ENCODE measurements at regions not wholly inside any gene's neighbourhood (a gene's known extent, or its start where the extent isn't known, plus 50 kb on each side); places are given as distances from the start of the nearest gene placed in this dataset.
"Not testable (repeated sequence)": the region's sequence is repeated elsewhere in the genome, so short reads cannot be mapped to it uniquely, and the experiment has no call there.

DNA sequence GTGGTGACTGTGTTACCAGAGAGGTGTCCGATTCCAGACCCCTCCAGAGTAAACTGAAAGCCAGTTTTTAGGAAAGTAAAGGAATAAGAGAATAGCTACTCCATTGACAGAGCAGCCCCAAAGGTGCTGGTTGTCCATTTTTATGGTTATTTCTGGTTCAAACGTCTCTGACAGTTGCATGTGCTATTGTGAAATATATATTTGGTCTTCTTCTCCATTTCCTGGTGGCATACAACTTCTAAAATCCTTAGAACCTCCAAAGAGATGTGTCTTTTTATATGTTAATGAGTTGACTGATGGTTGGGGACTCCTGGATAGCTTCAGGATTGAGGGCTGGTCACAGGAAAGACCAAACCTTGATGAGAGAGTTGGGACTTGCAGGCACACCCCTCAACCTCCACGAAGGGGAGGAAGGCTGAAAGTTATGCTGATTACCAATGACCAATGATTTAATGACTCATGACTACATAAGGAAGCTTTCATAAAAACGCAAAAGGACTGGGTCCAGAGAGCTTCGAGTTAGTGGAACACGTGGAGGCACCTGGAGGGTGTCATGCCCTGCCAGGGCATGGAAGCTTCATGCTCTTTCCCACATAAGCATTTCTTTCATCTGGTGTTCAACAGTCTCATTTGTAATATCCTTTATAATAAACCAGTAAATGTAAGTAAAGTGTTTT, 100.7 kb downstream of the SLC16A1 start:
- DNase-seq (ENCODE audit: low read depth in 2 of 2, low spot score in 1 of 2) = no peak

- not testable (repeated sequence) for DNase-seq (ENCODE audit: low read depth in 2 of 2, low spot score in 1 of 2)
These were observed 101.5 kb downstream of the SLC16A1 start for GRCh38 chr1:112854368-112854984.

GRCh38 chr1:112853915-112854314, 102.1 kb downstream of the SLC16A1 start:
- not testable (repeated sequence) for DNase-seq (ENCODE audit: low read depth in 2 of 2, low spot score in 1 of 2)

GRCh38 chr1:112852934-112853333, 103.1 kb downstream of the SLC16A1 start:
- no peak for DNase-seq (ENCODE audit: low read depth in 2 of 2, low spot score in 1 of 2)

DNA sequence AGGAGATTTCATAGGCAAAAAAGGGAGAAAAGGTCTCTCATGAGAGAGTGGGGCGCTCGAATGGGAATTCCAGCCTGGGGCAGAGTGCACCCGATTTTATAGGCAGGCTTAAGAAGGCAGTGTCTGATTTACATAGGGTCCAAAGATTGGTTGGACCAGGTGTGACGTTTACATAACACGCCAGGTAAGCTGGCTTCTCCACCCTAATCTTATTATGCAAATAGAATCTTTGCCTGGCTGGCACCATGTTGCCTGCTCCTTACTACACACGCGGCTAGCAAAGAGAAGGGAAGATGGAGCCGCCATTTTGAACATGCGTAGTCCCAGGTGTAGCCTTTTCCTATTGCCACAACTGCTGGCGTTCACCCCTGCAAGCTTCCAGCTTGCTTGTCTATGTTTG, 103.7 kb downstream of the SLC16A1 start:
- no peak for DNase-seq (ENCODE audit: low read depth in 2 of 2, low spot score in 1 of 2)

DNA sequence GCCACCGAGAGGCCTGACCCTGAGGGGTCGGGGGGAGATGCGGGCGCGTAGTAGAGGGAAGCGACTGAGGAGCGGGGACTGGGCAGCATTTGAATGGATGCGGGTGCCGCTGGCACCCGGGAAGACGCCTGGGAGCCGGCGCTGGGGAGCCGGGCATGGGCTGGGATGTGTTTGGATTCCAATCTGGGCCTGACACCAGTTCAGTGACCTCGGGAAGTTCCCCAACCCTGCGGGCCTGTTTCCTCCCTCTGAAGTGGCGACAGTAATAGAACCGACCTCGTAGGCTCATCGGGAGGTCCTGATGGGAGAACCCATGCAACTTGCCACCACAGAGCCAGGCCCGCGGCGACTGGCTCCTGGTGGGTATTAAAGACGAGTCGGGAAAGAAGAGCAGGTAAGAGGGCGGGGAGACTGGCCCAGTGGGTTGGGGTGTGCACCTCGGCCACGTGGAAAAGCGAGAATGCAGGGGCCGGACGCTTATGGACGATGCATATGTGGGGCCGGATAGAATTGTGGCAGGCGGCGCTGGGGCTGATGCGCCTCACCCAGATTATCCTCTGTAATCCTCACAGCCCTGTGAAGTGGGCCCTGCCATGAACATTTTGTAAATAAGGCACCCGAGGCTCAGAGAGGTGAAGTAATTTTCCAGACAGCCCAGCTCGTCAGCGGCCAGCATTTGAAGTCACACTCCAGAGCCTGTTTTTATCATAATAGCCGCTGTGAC, 105.8 kb downstream of the SLC16A1 start:
- no peak for DNase-seq (ENCODE audit: low read depth in 2 of 2, low spot score in 1 of 2)

GRCh38 chr1:112849425-112850033, 106.5 kb downstream of the SLC16A1 start:
- no peak for DNase-seq (ENCODE audit: low read depth in 2 of 2, low spot score in 1 of 2)

- DNase-seq (ENCODE audit: low read depth in 2 of 2, low spot score in 1 of 2) = no peak
These were observed 114.2 kb downstream of the SLC16A1 start for GRCh38 chr1:112841825-112842224.

DNA sequence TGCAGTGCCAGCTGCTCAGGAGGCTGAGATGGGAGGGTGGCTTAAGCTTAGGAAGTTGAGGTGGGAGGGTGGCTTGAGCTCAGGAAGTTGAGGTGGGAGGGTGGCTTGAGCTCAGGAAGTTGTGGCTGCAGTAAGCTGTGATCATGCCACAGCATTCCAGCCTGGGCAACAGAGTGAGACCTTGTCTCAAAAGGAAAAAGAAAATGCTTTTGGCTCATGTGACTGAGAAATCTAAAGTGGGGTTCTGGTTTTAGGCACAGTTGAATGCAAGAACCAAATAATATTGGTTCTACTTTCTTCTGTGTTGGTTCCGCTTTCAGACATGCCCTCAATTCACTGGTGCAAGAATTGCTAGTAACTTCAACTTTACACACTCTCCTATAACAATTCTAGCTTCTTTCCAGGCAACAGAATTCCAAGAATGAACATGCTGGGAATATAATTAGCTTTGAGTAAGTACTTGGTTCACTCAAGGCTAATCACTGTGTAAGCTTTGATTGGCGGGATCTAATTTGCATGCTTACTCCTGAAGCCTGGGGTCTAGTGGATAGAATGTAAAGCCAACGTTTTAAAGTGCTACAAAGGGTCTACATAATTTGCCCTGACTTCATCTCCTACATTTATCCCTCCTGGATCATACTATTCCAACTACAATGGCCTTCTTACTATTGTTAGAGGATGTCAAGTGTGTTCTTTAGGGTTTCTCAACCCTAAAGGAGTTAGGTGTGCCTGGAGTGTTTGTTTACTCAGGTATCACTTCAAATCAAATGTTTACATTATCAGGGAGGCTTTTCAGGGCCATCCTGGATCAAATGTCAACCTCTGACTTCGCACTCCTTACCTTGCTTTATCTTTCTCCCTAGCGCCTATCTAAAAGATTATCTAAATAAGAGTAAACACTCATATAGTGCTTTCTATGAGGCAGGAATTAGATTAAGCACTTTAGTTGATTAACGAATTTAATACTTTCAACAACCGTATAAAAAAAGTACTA, 115.1 kb downstream of the SLC16A1 start:
- no peak for DNase-seq (ENCODE audit: low read depth in 2 of 2, low spot score in 1 of 2)

- DNase-seq (ENCODE audit: low read depth in 2 of 2, low spot score in 1 of 2) = no peak
These were observed 119.4 kb downstream of the SLC16A1 start for GRCh38 chr1:112836642-112837041.

DNA sequence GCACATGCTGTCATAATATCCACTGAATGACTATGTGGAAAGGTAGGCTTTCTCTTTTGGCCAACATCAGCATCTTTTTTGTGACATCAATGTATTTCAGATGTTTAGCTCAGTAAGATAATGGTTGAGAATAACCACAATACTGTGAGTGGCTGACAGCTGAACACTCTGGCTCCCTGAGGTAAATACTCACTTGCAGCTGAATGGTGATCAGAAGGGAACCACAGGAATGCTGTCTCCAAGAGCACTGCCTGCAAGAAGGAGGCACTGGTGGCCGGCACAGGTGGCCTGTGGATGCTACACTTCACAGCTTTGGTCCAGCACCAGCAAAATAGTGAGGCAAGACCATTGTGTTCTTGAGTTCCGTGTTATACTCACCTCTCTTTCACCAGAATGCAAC, 118.7 kb upstream of the PPM1J start:
- no peak for DNase-seq (ENCODE audit: low read depth in 2 of 2, low spot score in 1 of 2)

- not testable (repeated sequence) for DNase-seq (ENCODE audit: low read depth in 2 of 2, low spot score in 1 of 2)
These were observed 117.1 kb upstream of the PPM1J start for GRCh38 chr1:112832259-112832658.

DNA sequence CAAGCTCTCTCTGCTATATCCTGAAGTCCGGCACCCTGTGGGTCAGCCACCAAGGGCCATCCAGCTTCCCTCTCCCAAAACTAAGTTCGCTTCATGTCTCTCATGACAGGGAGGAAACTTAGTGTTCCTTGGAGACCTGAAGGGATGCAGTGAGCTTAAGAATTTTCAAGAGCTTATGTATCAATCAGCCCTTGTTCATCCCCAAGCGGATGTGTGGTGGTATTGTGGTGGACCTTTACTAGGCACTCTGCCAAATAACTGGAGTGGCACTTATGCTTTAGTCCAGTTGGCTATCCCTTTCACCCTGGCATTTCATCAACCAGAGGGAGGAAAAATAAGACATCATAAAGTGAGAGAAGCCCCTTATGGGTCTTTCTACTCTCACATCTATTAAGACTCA, 114.6 kb upstream of the PPM1J start:
- not testable (repeated sequence) for DNase-seq (ENCODE audit: low read depth in 2 of 2, low spot score in 1 of 2)

DNA sequence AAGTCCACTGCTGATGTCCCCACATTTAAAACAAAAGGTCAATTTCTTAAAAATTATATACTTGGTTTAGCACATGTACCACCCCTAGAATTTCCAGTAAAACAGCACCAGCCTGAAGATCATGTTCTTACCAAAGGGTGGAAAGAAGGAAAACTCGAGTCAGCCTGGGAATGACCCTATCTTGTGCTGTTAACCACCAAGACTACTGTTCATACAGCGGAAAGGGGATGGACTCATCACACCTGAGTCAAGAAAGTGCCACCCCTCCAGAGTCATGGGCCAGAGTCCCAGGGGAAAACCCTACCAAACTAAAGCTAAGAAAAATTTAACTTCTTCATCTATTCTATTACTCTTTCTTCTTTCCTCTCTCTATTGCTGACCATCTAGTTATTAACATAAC, 113.6 kb upstream of the PPM1J start:
- DNase-seq (ENCODE audit: low read depth in 2 of 2, low spot score in 1 of 2) = no peak

- DNase-seq (ENCODE audit: low read depth in 2 of 2, low spot score in 1 of 2) = not testable (repeated sequence)
These were observed 112.3 kb upstream of the PPM1J start for GRCh38 chr1:112827391-112827790.

DNA sequence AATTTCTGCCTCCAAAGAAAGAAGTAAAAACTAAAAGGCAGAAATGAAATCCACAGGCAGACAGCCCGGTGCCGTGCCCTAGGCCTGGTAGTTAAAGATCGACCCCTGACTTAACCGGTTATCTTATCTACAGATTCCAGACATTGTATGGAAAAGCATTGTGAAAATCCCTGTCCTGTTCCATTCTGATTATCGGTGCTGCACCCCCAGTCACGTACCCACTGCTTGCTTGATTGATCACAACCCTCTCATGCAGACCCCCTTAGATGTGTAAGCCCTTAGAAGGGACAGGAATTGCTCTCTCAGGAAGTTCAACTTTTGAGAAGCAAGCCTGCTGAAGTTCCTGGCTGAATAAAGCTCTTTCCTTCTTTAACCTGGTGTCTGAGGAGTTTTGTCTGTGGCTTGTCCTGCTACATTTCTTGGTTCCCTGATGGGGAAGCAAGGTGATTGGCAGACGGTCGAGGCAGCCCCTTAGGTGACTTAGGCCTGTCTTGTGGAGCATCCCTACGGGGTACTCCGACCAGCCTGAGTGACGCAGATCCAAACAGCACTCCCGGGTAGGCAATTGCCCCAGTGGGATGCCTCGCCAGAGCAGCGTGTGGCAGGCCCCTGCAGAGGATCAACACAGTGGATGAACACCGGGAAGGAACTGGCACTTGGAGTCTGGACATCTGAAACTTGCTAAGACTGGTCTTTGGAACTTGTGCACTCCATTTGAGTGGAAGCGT, 111.2 kb upstream of the PPM1J start:
- DNase-seq (ENCODE audit: low read depth in 2 of 2, low spot score in 1 of 2) = no peak

GRCh38 chr1:112825563-112826216, 110.6 kb upstream of the PPM1J start:
- not testable (repeated sequence) for DNase-seq (ENCODE audit: low read depth in 2 of 2, low spot score in 1 of 2)

DNA sequence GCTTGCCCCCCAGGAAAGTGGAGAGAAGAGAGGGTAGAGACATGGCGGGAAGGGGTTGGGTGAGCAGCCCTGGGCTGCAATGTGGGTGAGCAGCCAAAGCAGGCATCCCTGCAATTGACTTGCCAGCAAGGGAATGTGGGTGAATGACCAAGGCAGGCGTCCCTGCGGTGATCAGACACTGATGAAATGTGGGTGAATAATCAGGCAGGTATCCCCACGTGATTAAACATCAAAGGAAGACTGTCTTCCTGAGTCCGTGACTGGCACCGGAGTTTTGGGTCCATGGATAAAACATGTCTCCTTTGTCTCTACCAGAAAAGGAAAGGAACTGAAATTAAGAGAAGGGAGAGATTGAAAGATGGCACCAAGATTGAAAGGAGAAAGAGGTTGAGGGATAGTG, 109.9 kb upstream of the PPM1J start:
- not testable (repeated sequence) for DNase-seq (ENCODE audit: low read depth in 2 of 2, low spot score in 1 of 2)

DNA sequence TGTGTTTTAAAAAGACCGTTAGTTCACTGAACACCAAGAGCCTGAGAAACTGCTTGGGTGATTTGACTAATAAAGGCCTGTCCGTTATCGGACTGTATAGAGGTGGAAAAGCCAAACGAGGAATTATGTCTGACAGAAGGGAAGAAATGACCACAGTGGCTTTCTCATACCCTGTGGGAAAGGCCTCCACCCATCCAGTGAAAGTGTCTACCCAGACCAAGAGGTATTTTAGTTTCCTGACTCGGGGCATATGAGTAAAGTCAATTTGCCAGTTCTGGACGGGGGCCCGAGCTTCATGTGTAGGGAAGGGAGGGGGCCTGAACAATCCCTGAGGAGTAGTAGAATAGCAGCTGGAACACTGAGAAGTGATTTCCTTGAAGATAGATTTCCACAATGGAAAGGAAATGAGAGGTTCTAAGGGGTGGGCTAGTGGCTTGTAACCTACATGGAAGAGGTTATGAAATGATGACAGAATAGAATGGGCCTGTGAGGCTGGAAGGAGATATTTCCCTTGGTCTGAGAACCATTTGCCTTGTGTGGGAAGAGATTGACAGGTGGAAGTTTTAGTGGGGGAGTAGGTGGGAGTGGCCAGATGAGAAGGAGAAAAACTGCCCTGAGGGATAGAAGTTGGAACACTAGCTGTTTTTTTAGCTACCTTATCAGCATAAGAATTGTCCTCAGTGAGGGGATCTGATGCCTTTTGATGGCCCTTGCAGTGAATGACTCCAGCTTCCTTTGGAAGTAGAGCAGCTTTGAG, 106.4 kb upstream of the PPM1J start:
- not testable (repeated sequence) for DNase-seq (ENCODE audit: low read depth in 2 of 2, low spot score in 1 of 2)
